ENCODE measurements at regions not wholly inside any gene's neighbourhood (a gene's known extent, or its start where the extent isn't known, plus 50 kb on each side); places are given as distances from the start of the nearest gene placed in this dataset.

- Histone ChIP-seq H3K27ac (ENCODE audit: low read length) (no peak overlapping the region), H3K9ac (ENCODE audit: low read length in 2 of 2) (no peak overlapping the region), H3K4me3 (ENCODE audit: low read length in 2 of 2) (no peak overlapping the region), H3K4me1 (ENCODE audit: control insufficient read depth, insufficient read depth, low read length) (peaks cover 4% of the 10 kb centered on the region), H3K9me3 (ENCODE audit: control insufficient read depth in 2 of 2, low read length in 2 of 2) (no peaks in the 10 kb centered on the region), H3K36me3 (ENCODE audit: control insufficient read depth in 2 of 2, insufficient read depth in 2 of 2, low read length in 2 of 2) (peaks cover 0 to 2% of the 10 kb centered on the region in 2 donors), H3K27me3 (ENCODE audit: control insufficient read depth in 1 of 2, insufficient read depth in 2 of 2, low read length in 2 of 2) (no peaks in the 10 kb centered on the region)
Measured at GRCh38 chr6:21984561-21984960, 312.3 kb downstream of the PRL start.

GRCh38 chr6:21985904-21986303 lies 310.9 kb downstream of the PRL start:
- no peak overlapping the region for H3K27ac ChIP-seq (ENCODE audit: low read length)
- H3K27me3 ChIP-seq (ENCODE audit: control insufficient read depth in 1 of 2, insufficient read depth in 2 of 2, low read length in 2 of 2): no peaks in the 10 kb centered on the region
- H3K9ac ChIP-seq (ENCODE audit: low read length in 2 of 2): no peak overlapping the region
- peaks cover 4% of the 10 kb centered on the region for H3K4me1 ChIP-seq (ENCODE audit: control insufficient read depth, insufficient read depth, low read length)
- no peaks in the 10 kb centered on the region for H3K36me3 ChIP-seq (ENCODE audit: control insufficient read depth in 2 of 2, insufficient read depth in 2 of 2, low read length in 2 of 2)
- H3K4me3 ChIP-seq (ENCODE audit: low read length in 2 of 2): no peak overlapping the region
- no peaks in the 10 kb centered on the region for H3K9me3 ChIP-seq (ENCODE audit: control insufficient read depth in 2 of 2, low read length in 2 of 2)

- no peaks in the 10 kb centered on the region for H3K27me3 ChIP-seq (ENCODE audit: control insufficient read depth in 1 of 2, insufficient read depth in 2 of 2, low read length in 2 of 2)
- H3K27ac ChIP-seq (ENCODE audit: low read length): no peak overlapping the region
- H3K4me3 ChIP-seq (ENCODE audit: low read length in 2 of 2): no peak overlapping the region
- no peaks in the 10 kb centered on the region for H3K36me3 ChIP-seq (ENCODE audit: control insufficient read depth in 2 of 2, insufficient read depth in 2 of 2, low read length in 2 of 2)
- H3K9ac ChIP-seq (ENCODE audit: low read length in 2 of 2): peak overlapping the region in 1 of 2 donors; percentile 24
- peaks cover 4% of the 10 kb centered on the region for H3K4me1 ChIP-seq (ENCODE audit: control insufficient read depth, insufficient read depth, low read length)
- H3K9me3 ChIP-seq (ENCODE audit: control insufficient read depth in 2 of 2, low read length in 2 of 2): no peaks in the 10 kb centered on the region
Measured at GRCh38 chr6:21986703-21987102, 310.1 kb downstream of the PRL start.

GRCh38 chr6:21987501-21987957 lies 309.3 kb downstream of the PRL start:
- H3K27ac ChIP-seq (ENCODE audit: low read length): peak overlapping the region; percentile 53
- H3K27me3 ChIP-seq (ENCODE audit: control insufficient read depth in 1 of 2, insufficient read depth in 2 of 2, low read length in 2 of 2): no peaks in the 10 kb centered on the region
- no peaks in the 10 kb centered on the region for H3K9me3 ChIP-seq (ENCODE audit: control insufficient read depth in 2 of 2, low read length in 2 of 2)
- H3K9ac ChIP-seq (ENCODE audit: low read length in 2 of 2): no peak overlapping the region
- peaks cover 4% of the 10 kb centered on the region for H3K4me1 ChIP-seq (ENCODE audit: control insufficient read depth, insufficient read depth, low read length)
- peak overlapping the region; percentile 1 to 54 for H3K4me3 ChIP-seq (ENCODE audit: low read length in 2 of 2)
- no peaks in the 10 kb centered on the region for H3K36me3 ChIP-seq (ENCODE audit: control insufficient read depth in 2 of 2, insufficient read depth in 2 of 2, low read length in 2 of 2)

GRCh38 chr6:21990577-21990976 lies 306.3 kb downstream of the PRL start:
- Histone ChIP-seq H3K4me3 (ENCODE audit: low read length in 2 of 2) (no peak overlapping the region), H3K27me3 (ENCODE audit: control insufficient read depth in 1 of 2, insufficient read depth in 2 of 2, low read length in 2 of 2) (no peaks in the 10 kb centered on the region), H3K9me3 (ENCODE audit: control insufficient read depth in 2 of 2, low read length in 2 of 2) (no peaks in the 10 kb centered on the region), H3K27ac (ENCODE audit: low read length) (no peak overlapping the region), H3K36me3 (ENCODE audit: control insufficient read depth in 2 of 2, insufficient read depth in 2 of 2, low read length in 2 of 2) (no peaks in the 10 kb centered on the region), H3K9ac (ENCODE audit: low read length in 2 of 2) (no peak overlapping the region), H3K4me1 (ENCODE audit: control insufficient read depth, insufficient read depth, low read length) (peaks cover 4% of the 10 kb centered on the region)

- H3K4me3 ChIP-seq (ENCODE audit: low read length in 2 of 2): no peak overlapping the region
- no peak overlapping the region for H3K27ac ChIP-seq (ENCODE audit: low read length)
- H3K9ac ChIP-seq (ENCODE audit: low read length in 2 of 2): no peak overlapping the region
Measured at GRCh38 chr6:21992178-21992967, 304.5 kb downstream of the PRL start.

GRCh38 chr6:21993841-21994240 lies 303.0 kb downstream of the PRL start:
- Histone ChIP-seq H3K27me3 (ENCODE audit: control insufficient read depth in 1 of 2, insufficient read depth in 2 of 2, low read length in 2 of 2) (no peaks in the 10 kb centered on the region), H3K9ac (ENCODE audit: low read length in 2 of 2) (no peak overlapping the region), H3K4me3 (ENCODE audit: low read length in 2 of 2) (no peak overlapping the region), H3K36me3 (ENCODE audit: control insufficient read depth in 2 of 2, insufficient read depth in 2 of 2, low read length in 2 of 2) (no peaks in the 10 kb centered on the region), H3K4me1 (ENCODE audit: control insufficient read depth, insufficient read depth, low read length) (no peaks in the 10 kb centered on the region), H3K27ac (ENCODE audit: low read length) (no peak overlapping the region), H3K9me3 (ENCODE audit: control insufficient read depth in 2 of 2, low read length in 2 of 2) (no peaks in the 10 kb centered on the region)

More at GRCh38 chr6:21992178-21992967, 304.5 kb downstream of the PRL start:
- Histone ChIP-seq H3K4me1 (ENCODE audit: control insufficient read depth, insufficient read depth, low read length) (no peaks in the 10 kb centered on the region), H3K36me3 (ENCODE audit: control insufficient read depth in 2 of 2, insufficient read depth in 2 of 2, low read length in 2 of 2) (no peaks in the 10 kb centered on the region), H3K9me3 (ENCODE audit: control insufficient read depth in 2 of 2, low read length in 2 of 2) (no peaks in the 10 kb centered on the region), H3K27me3 (ENCODE audit: control insufficient read depth in 1 of 2, insufficient read depth in 2 of 2, low read length in 2 of 2) (no peaks in the 10 kb centered on the region)

- peaks cover 5% of the 10 kb centered on the region for H3K4me1 ChIP-seq (ENCODE audit: control insufficient read depth, insufficient read depth, low read length)
- no peaks in the 10 kb centered on the region for H3K36me3 ChIP-seq (ENCODE audit: control insufficient read depth in 2 of 2, insufficient read depth in 2 of 2, low read length in 2 of 2)
- no peak overlapping the region for H3K4me3 ChIP-seq (ENCODE audit: low read length in 2 of 2)
- no peak overlapping the region for H3K27ac ChIP-seq (ENCODE audit: low read length)
- no peaks in the 10 kb centered on the region for H3K9me3 ChIP-seq (ENCODE audit: control insufficient read depth in 2 of 2, low read length in 2 of 2)
- H3K9ac ChIP-seq (ENCODE audit: low read length in 2 of 2): no peak overlapping the region
- H3K27me3 ChIP-seq (ENCODE audit: control insufficient read depth in 1 of 2, insufficient read depth in 2 of 2, low read length in 2 of 2): no peaks in the 10 kb centered on the region
Measured at GRCh38 chr6:21994821-21995220, 302.0 kb downstream of the PRL start.

GRCh38 chr6:21995318-21995717 lies 301.5 kb downstream of the PRL start:
- H3K9me3 ChIP-seq (ENCODE audit: control insufficient read depth in 2 of 2, low read length in 2 of 2): no peaks in the 10 kb centered on the region
- no peak overlapping the region for H3K4me3 ChIP-seq (ENCODE audit: low read length in 2 of 2)
- no peak overlapping the region for H3K9ac ChIP-seq (ENCODE audit: low read length in 2 of 2)
- H3K4me1 ChIP-seq (ENCODE audit: control insufficient read depth, insufficient read depth, low read length): peaks cover 5% of the 10 kb centered on the region
- H3K36me3 ChIP-seq (ENCODE audit: control insufficient read depth in 2 of 2, insufficient read depth in 2 of 2, low read length in 2 of 2): no peaks in the 10 kb centered on the region
- H3K27ac ChIP-seq (ENCODE audit: low read length): no peak overlapping the region
- no peaks in the 10 kb centered on the region for H3K27me3 ChIP-seq (ENCODE audit: control insufficient read depth in 1 of 2, insufficient read depth in 2 of 2, low read length in 2 of 2)

- Histone ChIP-seq H3K4me1 (ENCODE audit: control insufficient read depth, insufficient read depth, low read length) (peaks cover 5% of the 10 kb centered on the region), H3K4me3 (ENCODE audit: low read length in 2 of 2) (no peak overlapping the region), H3K9me3 (ENCODE audit: control insufficient read depth in 2 of 2, low read length in 2 of 2) (no peaks in the 10 kb centered on the region), H3K36me3 (ENCODE audit: control insufficient read depth in 2 of 2, insufficient read depth in 2 of 2, low read length in 2 of 2) (no peaks in the 10 kb centered on the region), H3K9ac (ENCODE audit: low read length in 2 of 2) (no peak overlapping the region), H3K27ac (ENCODE audit: low read length) (no peak overlapping the region), H3K27me3 (ENCODE audit: control insufficient read depth in 1 of 2, insufficient read depth in 2 of 2, low read length in 2 of 2) (no peaks in the 10 kb centered on the region)
Measured at GRCh38 chr6:21996425-21997118, 300.3 kb downstream of the PRL start.

Data from stomach smooth muscle (tissue), 2 donors.